ENCODE measurements at regions not wholly inside any gene's neighbourhood (a gene's known extent, or its start where the extent isn't known, plus 50 kb on each side); places are given as distances from the start of the nearest gene placed in this dataset.

- no peak for TF ChIP-seq POLR2A (IDR thresholded peaks at IDR 0.05)
- TF ChIP-seq CTCF (IDR thresholded peaks at IDR 0.05), result no peak
Observed at GRCh38 chr5:98474216-98474615, 299.2 kb upstream of the RGMB start.
